ENCODE measurements at regions not wholly inside any gene's neighbourhood (a gene's known extent, or its start where the extent isn't known, plus 50 kb on each side); places are given as distances from the start of the nearest gene placed in this dataset.

DNA sequence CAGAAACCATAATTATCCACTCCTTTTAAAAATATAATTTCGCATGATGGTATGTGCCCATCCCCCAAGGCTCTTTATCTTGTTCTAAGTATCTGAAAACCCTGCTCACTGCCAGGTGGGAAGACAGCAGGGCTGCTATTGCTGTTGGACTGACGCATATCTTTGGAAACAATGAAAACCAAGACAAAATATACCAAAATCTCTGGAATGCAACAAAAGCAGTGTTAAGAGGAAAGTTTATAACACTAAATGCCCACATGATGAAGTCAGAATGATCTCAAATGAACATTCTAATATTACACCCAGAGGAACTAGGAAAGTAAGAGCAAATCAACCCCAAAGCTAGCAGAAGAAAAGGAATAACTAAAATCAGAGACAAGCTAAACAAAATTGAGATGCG, 162.0 kb downstream of the FAM47B start:
- TF ChIP-seq, protein P1, sequence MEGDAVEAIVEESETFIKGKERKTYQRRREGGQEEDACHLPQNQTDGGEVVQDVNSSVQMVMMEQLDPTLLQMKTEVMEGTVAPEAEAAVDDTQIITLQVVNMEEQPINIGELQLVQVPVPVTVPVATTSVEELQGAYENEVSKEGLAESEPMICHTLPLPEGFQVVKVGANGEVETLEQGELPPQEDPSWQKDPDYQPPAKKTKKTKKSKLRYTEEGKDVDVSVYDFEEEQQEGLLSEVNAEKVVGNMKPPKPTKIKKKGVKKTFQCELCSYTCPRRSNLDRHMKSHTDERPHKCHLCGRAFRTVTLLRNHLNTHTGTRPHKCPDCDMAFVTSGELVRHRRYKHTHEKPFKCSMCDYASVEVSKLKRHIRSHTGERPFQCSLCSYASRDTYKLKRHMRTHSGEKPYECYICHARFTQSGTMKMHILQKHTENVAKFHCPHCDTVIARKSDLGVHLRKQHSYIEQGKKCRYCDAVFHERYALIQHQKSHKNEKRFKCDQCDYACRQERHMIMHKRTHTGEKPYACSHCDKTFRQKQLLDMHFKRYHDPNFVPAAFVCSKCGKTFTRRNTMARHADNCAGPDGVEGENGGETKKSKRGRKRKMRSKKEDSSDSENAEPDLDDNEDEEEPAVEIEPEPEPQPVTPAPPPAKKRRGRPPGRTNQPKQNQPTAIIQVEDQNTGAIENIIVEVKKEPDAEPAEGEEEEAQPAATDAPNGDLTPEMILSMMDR (IDR thresholded peaks at IDR 0.05; ENCODE audit: low read length) = no peak
- TF ChIP-seq EZH2phosphoT487 (IDR thresholded peaks at IDR 0.05; ENCODE audit: low read length) = no peak
